Stomach (tissue), 8 donors: ENCODE measurements at regions not wholly inside any gene's neighbourhood (a gene's known extent, or its start where the extent isn't known, plus 50 kb on each side); places are given as distances from the start of the nearest gene placed in this dataset.

Experiments used
- DNase-seq, 2 donors: peaks; one replicate each; pipeline versions ENCODE4 v3.0.0 to v3.0.0-alpha.2; 2013 to 2019
- H3K27ac ChIP-seq, 5 donors: fragments of 200-600 bp in 4 of 5; sonication (generic) in 4 of 5; one replicate each; pipeline ENCODE4 v1.5.1; 2013 to 2019; ENCODE audit warnings: mild to moderate bottlenecking in 1 of 5, moderate library complexity in 1 of 5
- H3K27me3 ChIP-seq, 3 donors: fragments of 200-600 bp; sonication (generic); one replicate each; pipeline ENCODE4 v1.5.1; 2017 to 2019; ENCODE audit warnings: mixed run types in 1 of 3
- H3K36me3 ChIP-seq, 4 donors: fragments of 200-600 bp; sonication (generic); 1 replicate in 3 of 4; 2 replicates in 1 of 4; pipeline ENCODE4 v1.5.1; 2016 to 2019
- H3K4me1 ChIP-seq, 4 donors: fragments of 200-600 bp; sonication (generic); one replicate each; pipeline ENCODE4 v1.5.1; 2016 to 2019
- H3K4me3 ChIP-seq, 4 donors: fragments of 200-600 bp; sonication (generic) in 3 of 4; one replicate each; pipeline ENCODE4 v1.5.1; 2016 to 2019; ENCODE audit warnings: mild to moderate bottlenecking in 1 of 4
- H3K9me3 ChIP-seq, 4 donors: fragments of 200-600 bp; sonication (generic); one replicate each; pipeline ENCODE4 v1.5.1; 2016 to 2019
- EP300 ChIP-seq: sonication (generic); formaldehyde crosslinking; IDR thresholded peaks from one replicate; pipeline ENCODE4 v1.6.1; 2017; ENCODE audit warnings: antibody characterized with exemption
- POLR2A ChIP-seq, 4 donors: fragments of 450-650 bp; IDR thresholded peaks; one replicate each; pipeline ENCODE4 v1.6.1; 2016; ENCODE audit warnings: antibody characterized with exemption in 4 of 4, control low read depth in 2 of 4, mild to moderate bottlenecking in 1 of 4, moderate library complexity in 1 of 4
- POLR2AphosphoS5 ChIP-seq, 3 donors: sonication (generic); formaldehyde crosslinking; IDR thresholded peaks; one replicate each; pipeline ENCODE4 v1.6.1; 2016; ENCODE audit warnings: antibody characterized with exemption in 3 of 3
- WGBS, 5 donors: extraction: QIAGEN DNeasy Blood & Tissue Kit in 3 of 5; methylation state at CpG; one replicate each; pipeline versions ENCODE4 v1.1.5 to v1.1.7; 2013 to 2018; 5-methylcytosine and 5-hydroxymethylcytosine counted together
- intact Hi-C: fragments of 100-400 bp; cut with DNase I; formaldehyde crosslinking; loops from one replicate; pipeline ENCODE4 v1.15.1; 2023; ENCODE audit warnings: low total_unique reads
- TF ChIP-seq, protein P1 (sequence below), 7 experiments: fragments of 450-650 bp in 4 of 7; fragments of 200-600 bp in 3 of 7; sonication (generic) in 3 of 7; IDR thresholded peaks; one replicate each; pipeline ENCODE4 v1.5.1; 2016 to 2019; ENCODE audit warnings: antibody characterized with exemption in 7 of 7, control low read depth in 2 of 7, mild to moderate bottlenecking in 1 of 7
- donor health status: healthy with polysubstance abuse.
- donor health status: Bipolar disorder and iron deficiency.
- donor health status: healthy.

DNA sequence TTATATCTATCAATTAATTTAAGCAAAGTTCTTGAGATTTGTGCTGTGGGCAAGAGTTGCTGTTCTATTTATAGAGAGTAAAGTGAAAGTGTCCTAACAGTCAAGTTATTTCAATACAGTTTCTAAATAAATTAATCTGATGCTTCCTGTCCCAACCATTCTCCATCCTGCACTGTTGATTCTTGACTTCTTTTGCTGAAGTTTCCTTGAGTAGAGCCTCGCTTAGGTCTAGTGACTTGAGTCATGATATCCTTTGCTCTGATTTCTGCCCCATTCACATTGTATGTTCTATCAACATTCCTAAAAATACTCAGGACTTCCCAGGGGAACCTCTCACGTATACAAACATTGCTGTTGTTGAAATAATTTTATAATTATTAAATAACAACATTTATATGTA, 498.4 kb upstream of the ALCAM start:
- Histone ChIP-seq H3K27me3 (no peaks in the 10 kb centered on the region), H3K4me3 (no peak overlapping the region), H3K9me3 (no peaks in the 10 kb centered on the region), H3K36me3 (no peaks in the 10 kb centered on the region), H3K27ac (no peak overlapping the region), H3K4me1 (no peaks in the 10 kb centered on the region)
- intact Hi-C loops, result no loop called here
- no peak for TF ChIP-seq POLR2AphosphoS5 (IDR thresholded peaks at IDR 0.05)
- TF ChIP-seq POLR2A (IDR thresholded peaks at IDR 0.05), result no peak
- TF ChIP-seq, protein P1, sequence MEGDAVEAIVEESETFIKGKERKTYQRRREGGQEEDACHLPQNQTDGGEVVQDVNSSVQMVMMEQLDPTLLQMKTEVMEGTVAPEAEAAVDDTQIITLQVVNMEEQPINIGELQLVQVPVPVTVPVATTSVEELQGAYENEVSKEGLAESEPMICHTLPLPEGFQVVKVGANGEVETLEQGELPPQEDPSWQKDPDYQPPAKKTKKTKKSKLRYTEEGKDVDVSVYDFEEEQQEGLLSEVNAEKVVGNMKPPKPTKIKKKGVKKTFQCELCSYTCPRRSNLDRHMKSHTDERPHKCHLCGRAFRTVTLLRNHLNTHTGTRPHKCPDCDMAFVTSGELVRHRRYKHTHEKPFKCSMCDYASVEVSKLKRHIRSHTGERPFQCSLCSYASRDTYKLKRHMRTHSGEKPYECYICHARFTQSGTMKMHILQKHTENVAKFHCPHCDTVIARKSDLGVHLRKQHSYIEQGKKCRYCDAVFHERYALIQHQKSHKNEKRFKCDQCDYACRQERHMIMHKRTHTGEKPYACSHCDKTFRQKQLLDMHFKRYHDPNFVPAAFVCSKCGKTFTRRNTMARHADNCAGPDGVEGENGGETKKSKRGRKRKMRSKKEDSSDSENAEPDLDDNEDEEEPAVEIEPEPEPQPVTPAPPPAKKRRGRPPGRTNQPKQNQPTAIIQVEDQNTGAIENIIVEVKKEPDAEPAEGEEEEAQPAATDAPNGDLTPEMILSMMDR (IDR thresholded peaks at IDR 0.05), result no peak
- 72 to 85% (median 79%) methylated on average over 2 of the region's 2 CpGs for WGBS, 5 donors
- DNase-seq, result no peak

- no peak for TF ChIP-seq POLR2AphosphoS5 (IDR thresholded peaks at IDR 0.05)
- TF ChIP-seq, protein P1 (IDR thresholded peaks at IDR 0.05), result no peak
- no peaks in the 10 kb centered on the region for H3K27me3 ChIP-seq
- WGBS, 5 donors, result 91 to 99% (median 96%) methylated on average over 1 of the region's 1 CpG
- no peaks in the 10 kb centered on the region for H3K4me1 ChIP-seq
- no peak overlapping the region for H3K4me3 ChIP-seq
- no peaks in the 10 kb centered on the region for H3K36me3 ChIP-seq
- H3K27ac ChIP-seq, result no peak overlapping the region
- intact Hi-C loops, result no loop called here
- no peak for DNase-seq
- no peaks in the 10 kb centered on the region for H3K9me3 ChIP-seq
Observed at GRCh38 chr3:104870276-104870675, 496.4 kb upstream of the ALCAM start.

DNA sequence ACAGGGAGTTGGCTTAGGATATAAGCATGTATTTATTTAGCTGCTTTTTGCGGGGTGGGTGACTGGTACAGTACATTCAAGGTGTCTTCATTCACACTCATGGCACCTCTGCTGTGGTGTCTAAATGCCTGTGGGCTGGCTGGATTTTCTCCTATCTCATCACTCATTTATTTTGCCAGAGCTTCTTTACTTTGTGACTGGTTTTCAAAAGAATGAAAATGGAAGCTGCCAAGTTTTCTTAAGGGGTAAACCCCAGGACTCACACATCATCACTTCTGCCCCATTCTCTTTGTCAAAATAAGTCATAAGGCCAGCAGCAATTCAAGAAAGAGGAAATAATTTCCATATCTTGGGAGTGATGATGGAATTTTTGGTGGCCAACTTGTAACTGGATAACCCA, 493.4 kb upstream of the ALCAM start:
- no peak for DNase-seq
- no peaks in the 10 kb centered on the region for H3K36me3 ChIP-seq
- no peak overlapping the region for H3K27ac ChIP-seq
- H3K9me3 ChIP-seq, result no peaks in the 10 kb centered on the region
- no peak overlapping the region for H3K4me3 ChIP-seq
- no peaks in the 10 kb centered on the region for H3K4me1 ChIP-seq
- 81 to 97% (median 91%) methylated on average over 1 of the region's 1 CpG for WGBS, 5 donors
- TF ChIP-seq POLR2AphosphoS5 (IDR thresholded peaks at IDR 0.05) (no peak), EP300 (no peak), POLR2A (IDR thresholded peaks at IDR 0.05) (no peak)
- TF ChIP-seq, protein P1 (IDR thresholded peaks at IDR 0.05), result no peak
- no peaks in the 10 kb centered on the region for H3K27me3 ChIP-seq
- intact Hi-C loops, result no loop called here

DNA sequence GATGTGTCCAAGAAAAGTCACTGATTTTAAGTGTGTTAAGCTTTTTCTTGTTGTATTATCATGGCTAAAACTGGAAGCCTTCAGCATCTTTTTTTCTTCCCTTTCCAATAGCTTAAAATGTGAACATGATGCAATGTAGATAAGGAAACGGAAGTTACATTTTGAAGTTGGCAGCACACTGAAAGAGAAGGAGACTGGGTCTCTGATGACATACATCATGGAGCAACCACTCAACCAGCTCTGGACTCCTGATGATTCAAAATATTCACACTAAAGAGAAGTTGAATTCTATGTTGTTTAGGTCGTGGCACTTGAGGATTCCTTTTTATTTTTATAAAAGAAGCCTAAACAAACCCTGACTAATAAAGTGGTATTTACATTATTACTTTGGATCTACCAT, 488.3 kb upstream of the ALCAM start:
- DNase-seq, result no peak
- H3K4me1 ChIP-seq, result no peaks in the 10 kb centered on the region
- H3K27me3 ChIP-seq, result no peaks in the 10 kb centered on the region
- no peaks in the 10 kb centered on the region for H3K9me3 ChIP-seq
- H3K27ac ChIP-seq, result no peak overlapping the region
- no peaks in the 10 kb centered on the region for H3K36me3 ChIP-seq
- H3K4me3 ChIP-seq, result no peak overlapping the region
- intact Hi-C loops, result no loop called here
- WGBS, 5 donors, result 51 to 61% (median 55%) methylated on average over 2 of the region's 2 CpGs
- TF ChIP-seq, protein P1 (IDR thresholded peaks at IDR 0.05), result no peak
- TF ChIP-seq EP300 (no peak), POLR2AphosphoS5 (IDR thresholded peaks at IDR 0.05) (no peak), POLR2A (IDR thresholded peaks at IDR 0.05) (no peak)

DNA sequence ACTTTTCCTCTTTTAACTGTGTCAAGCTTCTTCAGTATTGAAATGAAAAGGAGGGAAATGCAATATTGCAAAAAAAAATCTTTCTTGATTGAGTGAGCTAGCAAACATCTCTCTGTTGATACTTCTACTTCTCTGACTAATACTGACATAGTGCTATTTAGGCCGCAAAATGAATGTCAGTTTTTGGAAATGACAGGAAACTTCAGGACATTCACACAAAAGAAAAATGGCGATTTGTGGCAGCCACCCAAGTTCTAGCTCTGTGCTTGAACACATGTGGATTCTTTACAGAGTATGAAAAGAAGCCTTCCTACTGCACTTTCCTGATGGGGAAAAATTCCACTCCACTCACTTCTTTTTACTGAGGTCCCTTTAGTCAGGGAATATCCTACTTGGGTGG, 486.8 kb upstream of the ALCAM start:
- peak in 1 of 2 donors; percentile 6 for DNase-seq
- TF ChIP-seq EP300 (no peak), POLR2A (IDR thresholded peaks at IDR 0.05) (no peak), POLR2AphosphoS5 (IDR thresholded peaks at IDR 0.05) (no peak)
- TF ChIP-seq, protein P1 (IDR thresholded peaks at IDR 0.05), result no peak
- no peak overlapping the region for H3K4me3 ChIP-seq
- H3K36me3 ChIP-seq, result no peaks in the 10 kb centered on the region
- 71 to 87% (median 84%) methylated on average over 2 of the region's 2 CpGs for WGBS, 5 donors
- no peaks in the 10 kb centered on the region for H3K4me1 ChIP-seq
- no peak overlapping the region for H3K27ac ChIP-seq
- intact Hi-C loops, result no loop called here
- H3K9me3 ChIP-seq, result no peaks in the 10 kb centered on the region
- no peaks in the 10 kb centered on the region for H3K27me3 ChIP-seq
